ENCODE measurements at regions not wholly inside any gene's neighbourhood (a gene's known extent, or its start where the extent isn't known, plus 50 kb on each side); places are given as distances from the start of the nearest gene placed in this dataset.
A peak's percentile ranks its signal among the peaks of the same experiment; 100 is the strongest.

DNA sequence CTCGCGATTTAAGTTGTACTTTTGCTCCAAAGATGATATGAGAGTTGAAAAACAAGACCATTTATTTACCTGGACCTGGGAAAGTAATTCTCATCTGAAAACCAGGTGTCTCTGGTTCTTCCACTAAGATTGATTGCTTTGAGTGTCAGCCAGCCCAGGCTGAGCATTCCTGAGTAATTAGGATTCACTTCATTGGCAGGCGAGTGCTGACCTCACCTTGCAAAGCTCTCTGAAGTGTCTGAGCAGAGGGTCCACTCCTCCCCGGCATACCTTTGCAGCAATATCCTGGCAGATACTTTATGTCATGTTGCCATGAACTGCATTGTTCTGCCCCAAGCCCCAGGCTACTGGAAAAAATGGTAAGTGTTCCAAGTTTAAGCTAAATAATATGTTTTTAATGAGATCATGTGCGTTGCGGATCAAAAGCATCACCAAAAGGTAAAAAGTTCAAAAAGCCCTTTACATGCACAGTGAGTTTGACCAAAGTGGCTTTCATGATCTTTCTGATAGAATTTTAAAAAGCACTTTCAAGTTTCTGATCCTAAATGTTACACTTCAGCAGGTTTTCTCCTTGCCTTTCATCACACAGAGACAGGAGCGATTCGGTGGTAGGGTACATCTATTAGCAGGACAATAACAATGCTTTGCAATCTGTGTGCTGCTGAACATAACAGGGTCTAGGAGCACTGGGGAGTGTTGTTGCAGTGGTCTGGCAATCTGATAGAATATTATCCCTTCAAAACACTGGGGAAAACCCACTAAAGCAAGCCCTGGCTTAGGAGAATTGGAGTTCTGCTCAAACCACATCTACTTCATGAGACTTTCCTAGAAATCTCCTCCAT, 127.8 kb upstream of the EEF1E1 start:
- DNase-seq: no peak
- in situ Hi-C loops (cut with MboI; ENCODE audit: low pct_unique_long_range_greater_than_20kb, low sequenced_read_pairs): no loop called here

DNA sequence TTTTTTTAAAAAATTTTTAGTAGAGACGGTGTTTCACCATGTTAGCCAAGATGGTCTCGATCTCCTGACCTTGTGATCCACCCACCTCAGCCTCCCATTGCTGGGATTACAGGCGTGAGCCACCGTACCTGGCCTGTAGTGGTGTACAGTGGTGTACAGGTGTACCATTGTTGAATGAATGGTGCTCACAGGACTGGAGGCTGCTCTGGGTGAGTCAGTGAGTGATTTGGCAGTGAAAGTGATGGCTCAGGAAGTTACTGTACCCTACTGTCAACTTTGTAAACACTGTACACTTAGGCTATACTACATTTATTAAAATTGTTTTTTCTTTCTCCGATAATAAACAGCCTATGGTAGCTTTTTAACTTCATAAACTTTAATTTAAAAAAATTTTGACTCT, 122.8 kb upstream of the EEF1E1 start:
- DNase-seq: no peak
- in situ Hi-C loops (cut with MboI; ENCODE audit: low pct_unique_long_range_greater_than_20kb, low sequenced_read_pairs): no loop called here

DNA sequence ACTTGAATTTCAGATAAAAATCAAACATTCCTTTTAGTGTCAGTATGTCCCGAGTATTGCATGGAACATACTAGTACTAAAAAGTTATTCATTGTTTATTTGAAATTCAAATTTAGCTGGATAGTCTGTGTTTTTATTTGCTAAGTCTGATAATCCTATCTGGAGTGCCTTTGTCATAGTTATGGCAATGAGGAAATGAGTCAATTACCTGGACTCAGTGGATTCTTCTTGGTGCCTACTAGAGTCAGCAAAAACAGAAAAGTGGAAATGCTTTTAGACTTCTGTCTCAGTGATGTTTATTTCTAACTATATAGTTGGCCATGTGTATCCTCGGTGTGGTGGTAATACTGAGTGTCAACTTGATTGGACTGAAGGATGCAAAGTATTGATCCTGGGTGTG, 121.3 kb upstream of the EEF1E1 start:
- in situ Hi-C loops (cut with MboI; ENCODE audit: low pct_unique_long_range_greater_than_20kb, low sequenced_read_pairs): no loop called here
- no peak for DNase-seq

DNA sequence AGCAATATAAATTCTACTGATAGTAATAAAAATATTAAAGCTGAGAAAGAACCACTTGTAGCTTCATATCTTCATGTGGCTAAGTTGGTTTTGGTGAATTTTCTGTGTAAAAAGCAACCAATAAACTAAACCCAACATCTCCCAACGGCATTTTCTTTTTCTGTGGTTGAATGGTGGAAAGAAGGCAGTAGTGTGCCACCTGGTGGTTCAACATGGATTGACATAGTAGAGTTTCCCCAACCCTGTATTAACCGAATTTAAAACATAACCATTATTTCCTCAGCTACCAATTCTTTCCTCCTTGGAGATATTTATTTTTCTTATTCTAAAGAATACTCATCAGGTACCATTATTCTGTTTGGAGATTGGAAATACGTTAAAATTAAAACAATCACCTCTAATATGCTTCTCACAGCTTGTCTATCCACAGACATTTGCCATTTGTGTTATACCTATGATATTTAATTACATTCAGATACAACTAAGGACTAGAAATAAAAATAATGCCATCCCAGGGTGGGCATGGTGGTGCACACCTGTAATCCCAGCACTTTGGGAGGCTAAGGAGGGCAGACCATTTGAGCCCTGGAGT, 117.1 kb upstream of the EEF1E1 start:
- DNase-seq: peak; percentile 78
- in situ Hi-C loops (cut with MboI; ENCODE audit: low pct_unique_long_range_greater_than_20kb, low sequenced_read_pairs): no loop called here

DNA sequence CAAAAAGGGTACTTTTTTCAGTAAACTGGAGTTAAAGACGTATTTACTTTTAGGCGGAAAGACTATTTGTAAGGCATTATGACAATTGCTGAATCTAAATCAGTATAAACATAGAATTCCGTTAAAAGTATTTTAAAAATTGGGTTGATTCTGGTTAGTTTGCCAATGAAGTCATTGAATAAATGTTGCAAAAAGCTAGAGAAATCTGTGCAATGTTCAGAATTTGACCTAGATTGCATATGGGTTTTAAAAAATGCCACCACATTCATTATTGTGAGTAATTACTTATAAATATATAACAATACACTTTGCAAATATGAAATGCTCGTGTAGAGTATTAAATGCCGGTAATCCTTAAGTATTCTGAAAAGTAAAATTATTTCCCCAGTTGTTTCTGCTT, 116.5 kb upstream of the EEF1E1 start:
- in situ Hi-C loops (cut with MboI; ENCODE audit: low pct_unique_long_range_greater_than_20kb, low sequenced_read_pairs): no loop called here
- DNase-seq: no peak

DNA sequence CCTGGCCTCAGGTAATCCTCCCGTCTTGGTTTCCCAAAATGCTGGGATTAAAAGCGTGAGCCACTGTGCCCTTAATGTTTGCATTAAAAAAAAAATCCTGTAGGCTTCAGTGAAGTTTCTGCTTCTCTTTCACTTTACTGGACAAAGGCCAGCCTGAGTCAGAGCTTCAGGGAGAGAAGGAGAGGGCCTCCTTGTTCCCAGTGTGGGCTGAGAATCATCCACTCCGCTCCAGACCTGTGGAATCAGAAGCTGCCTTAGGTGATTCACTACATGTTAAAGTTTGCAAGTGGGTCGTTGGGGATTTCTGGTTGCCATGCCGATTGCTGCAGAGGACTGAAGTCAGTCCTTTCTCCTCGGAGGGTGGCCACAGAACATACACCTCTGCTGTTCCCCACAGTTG, 113.3 kb upstream of the EEF1E1 start:
- no peak for DNase-seq
- in situ Hi-C loops (cut with MboI; ENCODE audit: low pct_unique_long_range_greater_than_20kb, low sequenced_read_pairs): no loop called here

DNA sequence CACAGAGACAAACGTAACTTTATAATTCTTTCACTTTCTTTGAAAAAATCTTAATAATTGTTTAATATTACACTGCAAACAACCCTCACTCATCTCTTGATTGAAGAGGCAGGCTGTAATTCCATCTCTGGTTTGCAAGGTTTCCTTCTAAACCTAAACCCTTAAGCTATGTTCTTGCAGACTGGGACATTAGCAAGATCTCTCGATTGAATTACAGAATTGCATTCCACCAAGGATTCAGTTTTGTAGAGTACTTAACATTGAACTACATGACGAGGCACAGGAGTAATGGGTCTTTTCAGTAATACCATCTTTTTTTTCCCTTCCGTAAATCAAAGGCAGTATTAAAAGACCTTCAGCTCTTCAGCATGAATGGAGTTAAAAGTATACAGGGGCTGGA, 111.6 kb upstream of the EEF1E1 start:
- DNase-seq: no peak
- in situ Hi-C loops (cut with MboI; ENCODE audit: low pct_unique_long_range_greater_than_20kb, low sequenced_read_pairs): no loop called here

DNA sequence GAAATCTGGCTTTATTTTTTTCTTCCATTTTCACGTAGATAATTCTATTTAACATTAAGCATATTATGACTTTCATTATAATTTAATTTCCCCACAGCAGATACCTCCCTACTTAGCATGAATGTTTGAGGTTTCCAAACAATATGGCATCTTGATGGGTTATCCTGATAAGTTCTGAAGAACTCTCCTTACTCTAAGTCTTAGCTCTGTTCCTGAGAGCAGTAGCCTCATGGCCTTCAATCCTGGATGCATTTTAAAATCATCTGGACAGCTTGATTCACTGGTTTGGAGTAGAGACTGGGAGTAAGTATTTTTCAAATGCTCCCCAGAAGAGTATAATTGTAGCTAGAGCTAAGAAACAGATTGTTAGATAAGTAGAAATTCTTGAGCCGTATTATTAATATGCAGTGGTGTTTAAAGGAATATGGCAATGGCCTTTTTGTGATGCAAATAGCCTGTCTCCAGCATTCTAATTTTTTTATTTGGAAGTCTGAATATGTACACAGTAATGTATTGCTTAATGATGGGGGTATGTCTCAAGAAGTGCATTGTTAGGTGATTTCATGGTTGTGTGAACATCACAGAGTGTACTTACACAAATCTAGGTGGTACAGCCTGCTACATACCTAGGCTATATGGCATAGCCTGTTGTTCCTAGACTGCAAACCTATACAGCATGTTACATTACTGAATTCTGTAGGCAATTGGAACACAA, 110.5 kb upstream of the EEF1E1 start:
- in situ Hi-C loops (cut with MboI; ENCODE audit: low pct_unique_long_range_greater_than_20kb, low sequenced_read_pairs): no loop called here
- DNase-seq: no peak

DNA sequence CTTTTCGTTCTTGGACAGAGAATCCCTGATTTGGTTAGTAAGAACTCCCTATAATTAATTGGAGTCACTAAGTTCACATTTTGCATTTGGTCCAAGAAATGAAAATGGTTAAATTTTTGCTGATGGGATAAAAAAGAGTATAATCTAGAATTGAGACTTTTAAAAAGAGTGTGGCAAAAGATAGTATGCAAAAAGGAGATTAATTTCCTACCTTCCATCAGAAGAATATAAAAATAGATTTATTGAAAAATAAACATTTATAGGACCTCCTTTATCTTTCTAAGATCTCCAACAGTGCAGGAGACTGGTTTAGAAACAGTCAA, 105.5 kb upstream of the EEF1E1 start:
- no peak for DNase-seq
- in situ Hi-C loops (cut with MboI; ENCODE audit: low pct_unique_long_range_greater_than_20kb, low sequenced_read_pairs): no loop called here

DNA sequence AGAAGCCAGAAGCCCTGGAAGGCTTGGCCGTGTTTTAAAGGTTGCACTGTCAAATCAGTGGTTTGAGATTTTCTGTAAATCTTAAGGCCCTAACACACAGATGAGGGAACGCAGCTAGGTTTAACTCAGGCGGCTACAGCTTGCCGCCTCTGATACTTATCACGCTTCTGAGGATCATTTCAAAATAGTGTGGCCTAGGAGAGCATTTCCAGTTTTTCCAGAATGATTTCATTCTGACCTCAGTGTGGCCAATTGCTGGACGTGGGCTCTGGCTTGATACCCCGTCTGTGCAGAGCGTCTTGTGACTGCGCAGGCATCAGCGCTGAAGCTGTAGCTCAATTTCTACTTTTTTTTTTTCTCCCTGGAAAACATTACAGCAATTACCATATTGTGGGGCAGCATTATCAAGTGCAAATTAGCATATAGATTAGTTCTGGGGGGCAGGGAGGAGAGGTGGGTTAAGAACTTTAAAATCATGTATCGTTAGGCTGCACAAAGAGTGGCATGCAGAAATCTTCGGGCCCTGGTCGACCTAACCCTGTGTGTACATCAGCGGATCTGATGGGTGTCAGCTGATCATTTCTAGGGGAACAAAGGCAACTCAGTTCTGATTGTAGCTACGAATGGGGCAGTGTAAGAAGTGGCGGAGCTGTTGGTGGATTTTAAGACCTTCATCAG, 105.0 kb upstream of the EEF1E1 start:
- no peak for DNase-seq
- in situ Hi-C loops (cut with MboI; ENCODE audit: low pct_unique_long_range_greater_than_20kb, low sequenced_read_pairs): no loop called here

DNA sequence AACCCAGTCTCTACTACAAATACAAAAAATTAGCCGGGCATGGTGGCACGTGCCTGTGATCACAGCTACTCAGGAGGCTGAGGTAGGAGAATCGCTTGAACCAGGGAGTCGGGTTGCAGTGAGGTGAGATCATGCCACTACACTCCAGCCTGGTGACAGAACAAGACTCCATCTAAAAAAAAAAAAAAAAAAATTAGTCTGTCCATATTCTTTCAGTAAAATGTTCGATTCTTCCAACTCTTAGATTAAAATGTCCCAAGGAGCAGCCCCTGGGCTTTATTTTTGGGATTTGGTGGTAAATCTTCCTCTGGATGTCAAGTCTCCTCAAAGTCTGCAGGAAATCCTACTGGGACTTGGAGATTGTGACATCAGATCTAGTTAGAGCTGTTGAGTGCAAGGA, 101.0 kb upstream of the EEF1E1 start:
- no peak for DNase-seq
- in situ Hi-C loops (cut with MboI; ENCODE audit: low pct_unique_long_range_greater_than_20kb, low sequenced_read_pairs): no loop called here

DNA sequence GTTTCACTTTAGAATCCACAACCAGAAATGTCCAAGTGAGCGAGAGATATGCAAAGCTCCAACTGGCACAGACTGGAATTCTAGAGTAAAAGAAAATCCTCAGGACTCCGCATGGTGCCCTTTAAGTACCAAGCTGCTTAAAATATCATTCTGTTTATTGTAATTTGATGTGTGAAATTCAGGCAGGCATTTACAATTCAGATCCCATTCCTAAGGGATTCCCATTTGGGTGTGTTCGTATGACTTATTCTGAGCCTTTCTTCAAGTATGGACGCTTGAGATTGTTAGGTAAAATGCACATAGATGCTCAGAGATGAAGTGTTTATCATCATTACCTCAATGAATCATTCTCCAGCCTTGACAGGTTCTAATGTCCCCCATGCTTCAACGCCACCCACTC, 99.3 kb upstream of the EEF1E1 start:
- in situ Hi-C loops (cut with MboI; ENCODE audit: low pct_unique_long_range_greater_than_20kb, low sequenced_read_pairs): no loop called here
- DNase-seq: no peak

DNA sequence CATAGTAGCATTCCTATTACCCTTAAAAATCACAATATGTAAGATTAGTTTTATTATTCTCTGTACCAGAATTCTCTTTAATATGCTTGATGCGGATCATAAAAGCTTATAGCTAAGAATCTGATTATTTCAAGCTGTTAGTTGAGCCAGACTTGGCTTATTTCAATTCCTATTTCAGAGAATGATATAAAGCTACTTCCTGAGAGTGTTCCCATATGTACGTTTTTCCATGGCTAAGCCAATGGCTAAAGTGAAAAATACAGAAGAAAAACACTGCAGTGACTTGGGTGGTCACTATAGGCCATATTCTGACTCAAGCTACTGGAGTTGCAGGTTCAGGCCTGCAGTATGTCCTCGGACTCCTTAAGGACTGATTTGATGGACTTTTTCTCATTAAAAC, 97.9 kb upstream of the EEF1E1 start:
- no peak for DNase-seq
- in situ Hi-C loops (cut with MboI; ENCODE audit: low pct_unique_long_range_greater_than_20kb, low sequenced_read_pairs): no loop called here

DNA sequence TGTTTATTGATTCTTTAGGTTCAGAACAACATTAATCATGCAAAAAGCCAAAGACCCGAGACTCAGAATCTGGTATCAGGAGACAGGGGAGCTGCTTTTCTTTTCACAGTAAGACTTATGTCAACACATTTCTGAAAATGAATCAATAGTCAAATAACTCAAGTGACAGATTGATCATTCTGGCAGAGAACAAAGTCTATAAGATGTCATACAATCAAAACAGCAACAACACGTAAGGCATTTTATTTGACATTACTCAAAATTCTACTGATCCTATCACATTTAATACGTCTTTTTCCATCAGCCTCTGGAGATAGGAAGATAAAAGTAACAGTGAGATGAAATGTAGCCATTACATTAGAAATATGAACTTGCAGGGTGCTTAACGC, 93.4 kb upstream of the EEF1E1 start:
- in situ Hi-C loops (cut with MboI; ENCODE audit: low pct_unique_long_range_greater_than_20kb, low sequenced_read_pairs): no loop called here
- no peak for DNase-seq

DNA sequence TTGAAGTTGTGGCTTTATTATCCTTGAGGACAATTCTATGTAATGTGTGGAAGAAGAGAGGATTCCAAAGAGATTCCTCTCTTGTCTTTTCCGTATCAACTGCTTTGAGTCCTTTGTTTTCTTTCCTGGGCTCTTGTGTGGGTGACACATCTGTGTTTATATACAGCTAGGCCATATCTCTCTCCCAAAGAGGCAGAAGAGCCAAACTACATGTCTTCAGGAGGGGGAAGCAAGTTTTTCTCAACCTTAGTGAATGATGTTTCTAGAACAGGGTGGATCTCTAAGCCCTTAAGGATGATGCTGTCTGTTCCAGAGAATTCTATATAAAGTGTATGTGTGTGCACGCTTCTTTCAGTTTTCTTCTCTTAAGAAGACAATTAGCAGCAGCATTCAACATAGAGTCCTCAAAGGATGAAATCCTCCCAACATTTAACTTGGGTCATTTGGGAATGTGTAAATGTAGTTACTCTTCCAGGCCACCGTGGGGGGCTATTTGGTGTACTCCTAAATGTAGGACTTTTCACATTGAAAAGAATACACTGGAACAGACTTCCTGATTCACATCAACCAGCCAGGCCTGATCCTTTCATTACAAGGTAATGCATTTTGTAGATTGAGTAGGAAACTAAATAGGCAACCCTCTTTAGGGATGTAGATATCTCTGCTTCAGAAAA, 92.8 kb upstream of the EEF1E1 start:
- in situ Hi-C loops (cut with MboI; ENCODE audit: low pct_unique_long_range_greater_than_20kb, low sequenced_read_pairs): no loop called here
- no peak for DNase-seq

DNA sequence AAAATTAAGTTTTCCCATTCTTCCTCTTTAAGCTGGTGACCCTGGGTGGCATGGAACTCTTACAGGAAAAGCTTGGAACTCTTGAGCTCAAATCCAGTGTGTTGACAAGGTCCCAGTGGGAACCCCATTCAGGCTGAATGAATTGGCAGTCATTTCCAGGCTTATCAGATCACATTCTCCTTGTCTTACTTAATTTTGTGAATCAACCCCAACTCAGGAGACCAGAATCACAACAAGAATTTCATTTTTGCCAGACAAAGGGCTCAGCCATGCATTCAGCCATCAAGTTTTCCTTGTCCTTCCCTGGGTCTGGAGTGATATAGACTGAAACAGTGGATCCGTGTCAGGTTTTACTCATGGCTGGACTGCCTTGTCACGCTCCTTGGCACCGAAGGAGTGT, 92.1 kb upstream of the EEF1E1 start:
- DNase-seq: no peak

DNA sequence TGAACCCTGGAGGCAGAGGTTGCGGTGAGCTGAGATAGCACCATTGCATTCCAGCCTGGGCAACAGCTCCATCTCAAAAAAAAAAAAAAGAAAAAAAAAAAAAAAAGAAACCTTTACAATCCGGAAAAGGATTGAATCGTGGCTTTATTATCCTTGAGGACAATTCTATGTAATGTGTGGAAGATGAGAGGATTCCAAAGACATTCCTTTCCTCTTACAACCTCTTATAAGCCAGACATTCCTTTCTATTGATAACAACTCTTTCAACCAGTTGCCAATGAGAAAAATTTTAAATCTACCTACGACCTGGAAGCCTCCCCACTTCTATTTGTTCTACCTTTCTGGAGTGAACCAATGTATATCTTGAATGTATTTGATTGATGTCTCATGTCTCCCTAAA, 91.2 kb upstream of the EEF1E1 start:
- in situ Hi-C loops (cut with MboI; ENCODE audit: low pct_unique_long_range_greater_than_20kb, low sequenced_read_pairs): no loop called here
- no peak for DNase-seq

More for the DNA sequence above, 92.1 kb upstream of the EEF1E1 start:
- in situ Hi-C loops (cut with MboI; ENCODE audit: low pct_unique_long_range_greater_than_20kb, low sequenced_read_pairs): no loop called here

DNA sequence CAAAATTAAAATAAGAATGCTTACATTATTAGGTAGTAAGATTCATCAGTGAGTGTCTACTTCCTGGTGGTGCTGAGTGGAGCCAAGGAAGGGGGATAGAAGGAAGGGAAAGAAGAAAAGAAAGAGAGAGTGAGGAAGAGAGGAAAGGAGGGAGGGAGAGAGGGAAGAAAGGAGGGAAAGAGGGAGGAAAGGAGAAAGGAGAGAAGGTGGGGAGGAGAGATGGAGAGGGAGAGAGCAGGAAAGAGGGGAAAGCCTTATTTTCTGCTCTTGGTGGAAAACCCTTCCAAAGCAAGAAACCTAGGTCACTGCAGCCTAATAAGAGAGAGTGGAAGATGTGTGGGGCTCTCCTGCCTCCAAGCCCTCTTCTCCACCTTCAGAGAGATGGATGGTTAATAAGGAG, 90.2 kb upstream of the EEF1E1 start:
- in situ Hi-C loops (cut with MboI; ENCODE audit: low pct_unique_long_range_greater_than_20kb, low sequenced_read_pairs): no loop called here
- DNase-seq: no peak

DNA sequence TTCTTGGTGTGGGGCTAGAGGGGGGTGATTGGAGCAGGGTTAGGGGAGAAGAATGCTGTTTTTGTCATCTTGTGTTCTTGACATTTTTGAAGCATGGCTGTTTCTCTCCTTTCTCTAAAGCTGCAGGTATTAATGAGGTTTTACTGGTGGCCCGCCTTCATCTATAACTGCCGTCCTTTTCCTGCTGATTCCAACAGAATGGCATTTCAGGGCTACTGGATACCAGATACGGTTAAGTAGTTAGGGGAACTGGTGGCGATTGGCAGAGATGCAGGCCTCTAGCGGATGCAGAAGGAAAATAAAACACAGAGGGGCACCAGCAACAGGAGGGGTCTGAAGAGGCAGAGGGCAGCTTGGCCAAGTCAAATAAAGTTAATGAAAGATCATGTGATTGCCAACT, 89.7 kb upstream of the EEF1E1 start:
- in situ Hi-C loops (cut with MboI; ENCODE audit: low pct_unique_long_range_greater_than_20kb, low sequenced_read_pairs): no loop called here
- no peak for DNase-seq

DNA sequence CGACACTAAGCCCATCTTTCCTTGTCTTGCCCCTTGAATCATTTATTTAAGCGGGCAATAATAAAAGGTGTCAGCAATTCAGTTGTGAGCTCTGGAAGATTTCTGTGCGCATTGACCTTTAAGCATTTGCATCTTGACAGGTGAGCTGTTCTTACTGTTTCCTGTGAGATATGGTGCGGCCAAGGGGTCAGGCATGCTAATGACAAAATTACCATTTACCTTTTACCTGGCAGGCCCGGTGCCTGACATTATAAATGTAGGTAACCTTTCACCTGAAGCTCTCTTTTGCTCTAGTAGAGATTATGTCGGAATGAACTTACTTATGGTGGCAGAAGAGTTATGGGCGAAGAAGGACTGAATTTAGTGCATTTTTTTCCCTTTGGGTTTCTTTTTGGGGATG, 89.3 kb upstream of the EEF1E1 start:
- DNase-seq: no peak
- in situ Hi-C loops (cut with MboI; ENCODE audit: low pct_unique_long_range_greater_than_20kb, low sequenced_read_pairs): no loop called here

Data from KBM-7 (cell line).